Effector memory CD4-positive, alpha-beta T cell (primary cell): ENCODE measurements at regions not wholly inside any gene's neighbourhood (a gene's known extent, or its start where the extent isn't known, plus 50 kb on each side); places are given as distances from the start of the nearest gene placed in this dataset.

ENCODE experiments used
- DNase-seq, 3 donors: peaks; one replicate each; pipeline ENCODE4 v3.0.0-alpha.2; 2020
- H3K27ac ChIP-seq: 2 replicates; pipeline ENCODE4 v1.7.0; 2013; ENCODE audit warnings: mild to moderate bottlenecking, low read length, moderate library complexity; ENCODE audit not compliant: insufficient read depth, poor library complexity, severe bottlenecking
- H3K27me3 ChIP-seq: replicated peaks from 2 replicates; pipeline ENCODE4 v1.7.0; 2013; ENCODE audit warnings: mild to moderate bottlenecking, low read length; ENCODE audit not compliant: insufficient read depth, control insufficient read depth, poor library complexity, severe bottlenecking
- H3K36me3 ChIP-seq: 2 replicates; pipeline ENCODE4 v1.7.0; 2013; ENCODE audit warnings: mild to moderate bottlenecking, low read length, moderate library complexity; ENCODE audit not compliant: control insufficient read depth, insufficient read depth
- H3K4me1 ChIP-seq: 2 replicates; pipeline ENCODE4 v1.7.0; 2013; ENCODE audit warnings: low read length, mild to moderate bottlenecking; ENCODE audit not compliant: control insufficient read depth, insufficient read depth, poor library complexity, severe bottlenecking
- H3K4me3 ChIP-seq: 2 replicates; pipeline ENCODE4 v1.7.0; 2013; ENCODE audit warnings: low read length, low read depth, mild to moderate bottlenecking; ENCODE audit not compliant: insufficient read depth, poor library complexity, severe bottlenecking
- H3K9me3 ChIP-seq: 2 replicates; pipeline ENCODE4 v1.7.0; 2013; ENCODE audit warnings: mild to moderate bottlenecking, low read length, moderate library complexity; ENCODE audit not compliant: control insufficient read depth

GRCh38 chr9:91101611-91102168, 260.0 kb downstream of the AUH start:
- H3K4me1 ChIP-seq, result peaks cover 29% of the 10 kb centered on the region
- H3K4me3 ChIP-seq, result no peak overlapping the region
- H3K36me3 ChIP-seq, result no peaks in the 10 kb centered on the region
- DNase-seq, result peak; percentile 76 to 79 (median 77)
- no peaks in the 10 kb centered on the region for H3K27me3 ChIP-seq
- H3K27ac ChIP-seq, result no peak overlapping the region
- H3K9me3 ChIP-seq, result no peaks in the 10 kb centered on the region

GRCh38 chr9:91102269-91102668, 259.4 kb downstream of the AUH start:
- H3K4me1 ChIP-seq, result peaks cover 29% of the 10 kb centered on the region
- no peaks in the 10 kb centered on the region for H3K27me3 ChIP-seq
- H3K27ac ChIP-seq, result no peak overlapping the region
- no peaks in the 10 kb centered on the region for H3K36me3 ChIP-seq
- no peak for DNase-seq
- H3K9me3 ChIP-seq, result no peaks in the 10 kb centered on the region
- H3K4me3 ChIP-seq, result no peak overlapping the region

- no peak for DNase-seq
- Histone ChIP-seq H3K9me3 (no peaks in the 10 kb centered on the region), H3K36me3 (no peaks in the 10 kb centered on the region), H3K27me3 (no peaks in the 10 kb centered on the region), H3K4me3 (no peak overlapping the region), H3K27ac (no peak overlapping the region), H3K4me1 (peaks cover 29% of the 10 kb centered on the region)
Measured at GRCh38 chr9:91103931-91104330, 257.8 kb downstream of the AUH start.

GRCh38 chr9:91106415-91107081, 255.2 kb downstream of the AUH start:
- no peak overlapping the region for H3K27ac ChIP-seq
- no peak overlapping the region for H3K4me3 ChIP-seq
- peaks cover 8% of the 10 kb centered on the region for H3K4me1 ChIP-seq
- H3K27me3 ChIP-seq, result no peaks in the 10 kb centered on the region
- no peaks in the 10 kb centered on the region for H3K9me3 ChIP-seq
- no peaks in the 10 kb centered on the region for H3K36me3 ChIP-seq
- DNase-seq, result no peak

- H3K4me3 ChIP-seq, result no peak overlapping the region
- H3K4me1 ChIP-seq, result no peaks in the 10 kb centered on the region
- DNase-seq, result no peak
- H3K36me3 ChIP-seq, result no peaks in the 10 kb centered on the region
- H3K27ac ChIP-seq, result no peak overlapping the region
- H3K9me3 ChIP-seq, result no peaks in the 10 kb centered on the region
- H3K27me3 ChIP-seq, result no peaks in the 10 kb centered on the region
Measured at GRCh38 chr9:91111226-91111625, 250.5 kb downstream of the AUH start.

- no peaks in the 10 kb centered on the region for H3K4me1 ChIP-seq
- H3K36me3 ChIP-seq, result no peaks in the 10 kb centered on the region
- H3K27ac ChIP-seq, result no peak overlapping the region
- H3K9me3 ChIP-seq, result no peaks in the 10 kb centered on the region
- no peak overlapping the region for H3K4me3 ChIP-seq
- DNase-seq, result no peak
- no peaks in the 10 kb centered on the region for H3K27me3 ChIP-seq
Measured at GRCh38 chr9:91111876-91112275, 249.8 kb downstream of the AUH start.

GRCh38 chr9:91113016-91113415, 248.7 kb downstream of the AUH start:
- H3K36me3 ChIP-seq, result no peaks in the 10 kb centered on the region
- H3K4me1 ChIP-seq, result no peaks in the 10 kb centered on the region
- H3K27ac ChIP-seq, result no peak overlapping the region
- DNase-seq, result no peak
- no peaks in the 10 kb centered on the region for H3K9me3 ChIP-seq
- no peak overlapping the region for H3K4me3 ChIP-seq
- no peaks in the 10 kb centered on the region for H3K27me3 ChIP-seq

- no peaks in the 10 kb centered on the region for H3K9me3 ChIP-seq
- no peaks in the 10 kb centered on the region for H3K36me3 ChIP-seq
- no peak overlapping the region for H3K27ac ChIP-seq
- H3K4me1 ChIP-seq, result no peaks in the 10 kb centered on the region
- no peak overlapping the region for H3K4me3 ChIP-seq
- DNase-seq, result no peak
- H3K27me3 ChIP-seq, result no peaks in the 10 kb centered on the region
Measured at GRCh38 chr9:91114450-91114849, 247.3 kb downstream of the AUH start.

GRCh38 chr9:91116211-91116610, 245.5 kb downstream of the AUH start:
- no peak overlapping the region for H3K27ac ChIP-seq
- no peak overlapping the region for H3K4me3 ChIP-seq
- H3K36me3 ChIP-seq, result no peaks in the 10 kb centered on the region
- H3K27me3 ChIP-seq, result no peaks in the 10 kb centered on the region
- DNase-seq, result no peak
- no peaks in the 10 kb centered on the region for H3K4me1 ChIP-seq
- H3K9me3 ChIP-seq, result no peaks in the 10 kb centered on the region

- no peaks in the 10 kb centered on the region for H3K27me3 ChIP-seq
- H3K27ac ChIP-seq, result no peak overlapping the region
- no peak for DNase-seq
- no peaks in the 10 kb centered on the region for H3K36me3 ChIP-seq
- H3K4me3 ChIP-seq, result no peak overlapping the region
- H3K4me1 ChIP-seq, result no peaks in the 10 kb centered on the region
- H3K9me3 ChIP-seq, result no peaks in the 10 kb centered on the region
Measured at GRCh38 chr9:91116711-91117110, 245.0 kb downstream of the AUH start.
